Astrocyte (in vitro differentiated cells and primary cell): ENCODE measurements at regions not wholly inside any gene's neighbourhood (a gene's known extent, or its start where the extent isn't known, plus 50 kb on each side); places are given as distances from the start of the nearest gene placed in this dataset.

Source experiments
- DNase-seq: peaks from one replicate; pipeline ENCODE4 v3.0.0-alpha.2; 2010; ENCODE audit warnings: low read depth
- FAIRE-seq: peaks from 2 replicates; lab custom pipeline; 2011; peaks lifted over from hg19 to GRCh38; lab: Jason Lieb, UNC
- H2AFZ ChIP-seq: 2 replicates; pipeline ENCODE4 v1.6.0; 2012; ENCODE audit warnings: low read depth, low read length, inconsistent platforms
- H3K27ac ChIP-seq: 2 replicates; pipeline ENCODE4 v1.5.1; 2011; ENCODE audit warnings: low read depth, low read length, inconsistent platforms
- H3K27me3 ChIP-seq: 2 replicates; pipeline ENCODE4 v1.6.0; 2011; ENCODE audit warnings: low read length, inconsistent platforms; ENCODE audit not compliant: insufficient read depth
- H3K36me3 ChIP-seq: 2 replicates; pipeline ENCODE4 v1.5.1; 2011; ENCODE audit warnings: low read length, inconsistent platforms; ENCODE audit not compliant: insufficient read depth
- H3K4me1 ChIP-seq: 2 replicates; pipeline ENCODE4 v1.5.1; 2011; ENCODE audit warnings: low read length, inconsistent platforms; ENCODE audit not compliant: insufficient read depth
- H3K4me2 ChIP-seq: 2 replicates; pipeline ENCODE4 v1.6.0; 2012; ENCODE audit warnings: low read length, inconsistent platforms
- H3K4me3 ChIP-seq: 2 replicates; pipeline ENCODE4 v1.5.1; 2011; ENCODE audit warnings: low read depth, mild to moderate bottlenecking, low read length, inconsistent platforms; ENCODE audit not compliant: insufficient read depth
- H3K79me2 ChIP-seq: 2 replicates; pipeline ENCODE4 v1.6.0; 2012; ENCODE audit warnings: mild to moderate bottlenecking, low read length, inconsistent platforms; ENCODE audit not compliant: insufficient read depth
- H3K9ac ChIP-seq: 2 replicates; pipeline ENCODE4 v1.6.0; 2012; ENCODE audit warnings: mild to moderate bottlenecking, low read length, inconsistent platforms
- H3K9me3 ChIP-seq: 2 replicates; pipeline ENCODE4 v1.5.1; 2012; ENCODE audit warnings: low read depth, mild to moderate bottlenecking, low read length, inconsistent platforms; ENCODE audit not compliant: insufficient read depth
- H4K20me1 ChIP-seq: 2 replicates; pipeline ENCODE4 v1.6.0; 2012; ENCODE audit warnings: low read length, inconsistent platforms; ENCODE audit not compliant: insufficient read depth
- H3K27ac Mint-ChIP-seq: one replicate; pipeline ENCODE4 v1.8.0; 2021; ENCODE audit warnings: mild to moderate bottlenecking, mixed read lengths; ENCODE audit not compliant: unreplicated experiment
- H3K27me3 Mint-ChIP-seq: one replicate; pipeline ENCODE4 v1.8.0; 2021; ENCODE audit warnings: low read depth, mixed read lengths; ENCODE audit not compliant: unreplicated experiment
- H3K36me3 Mint-ChIP-seq: one replicate; pipeline ENCODE4 v1.8.0; 2021; ENCODE audit warnings: low read depth, mixed read lengths; ENCODE audit not compliant: unreplicated experiment
- H3K4me1 Mint-ChIP-seq: one replicate; pipeline ENCODE4 v1.8.0; 2021; ENCODE audit warnings: low read depth, mixed read lengths; ENCODE audit not compliant: unreplicated experiment
- H3K4me3 Mint-ChIP-seq: one replicate; pipeline ENCODE4 v1.8.0; 2021; ENCODE audit warnings: mild to moderate bottlenecking, moderate library complexity, mixed read lengths; ENCODE audit not compliant: unreplicated experiment
- H3K9me3 Mint-ChIP-seq: one replicate; pipeline ENCODE4 v1.8.0; 2021; ENCODE audit warnings: mild to moderate bottlenecking, mixed read lengths; ENCODE audit not compliant: unreplicated experiment
- CTCF ChIP-seq: IDR thresholded peaks from 2 replicates; pipeline ENCODE4 v1.5.1; 2011; ENCODE audit warnings: low read depth, mild to moderate bottlenecking, inconsistent platforms, low read length, moderate library complexity; ENCODE audit not compliant: insufficient read depth
- EZH2 ChIP-seq: IDR thresholded peaks from 2 replicates; pipeline ENCODE4 v1.6.1; 2012; ENCODE audit warnings: mild to moderate bottlenecking, low read length, inconsistent platforms; ENCODE audit not compliant: insufficient read depth

GRCh38 chr3:87076946-87077345, 86.0 kb upstream of the VGLL3 start:
- H3K4me1 ChIP-seq, result peaks cover 5% of the 10 kb centered on the region
- no peak overlapping the region for H3K4me3 Mint-ChIP-seq
- H3K36me3 Mint-ChIP-seq, result no peaks in the 10 kb centered on the region
- H3K4me3 ChIP-seq, result no peak overlapping the region
- no peak overlapping the region for H2AFZ ChIP-seq
- FAIRE-seq (peak; percentile 66), DNase-seq (peak; percentile 80)
- TF ChIP-seq EZH2 (no peak), CTCF (no peak)
- no peaks in the 10 kb centered on the region for H3K27me3 Mint-ChIP-seq
- H3K36me3 ChIP-seq, result no peaks in the 10 kb centered on the region
- no peak overlapping the region for H3K9ac ChIP-seq
- peaks cover 9% of the 10 kb centered on the region for H3K4me1 Mint-ChIP-seq
- H3K27ac Mint-ChIP-seq, result peak overlapping the region; percentile 79
- no peaks in the 10 kb centered on the region for H3K9me3 Mint-ChIP-seq
- H3K27me3 ChIP-seq, result no peaks in the 10 kb centered on the region
- H3K79me2 ChIP-seq, result no peaks in the 10 kb centered on the region
- no peaks in the 10 kb centered on the region for H4K20me1 ChIP-seq
- H3K27ac ChIP-seq, result peak overlapping the region; percentile 15
- peak overlapping the region; percentile 20 for H3K4me2 ChIP-seq
- no peaks in the 10 kb centered on the region for H3K9me3 ChIP-seq

DNA sequence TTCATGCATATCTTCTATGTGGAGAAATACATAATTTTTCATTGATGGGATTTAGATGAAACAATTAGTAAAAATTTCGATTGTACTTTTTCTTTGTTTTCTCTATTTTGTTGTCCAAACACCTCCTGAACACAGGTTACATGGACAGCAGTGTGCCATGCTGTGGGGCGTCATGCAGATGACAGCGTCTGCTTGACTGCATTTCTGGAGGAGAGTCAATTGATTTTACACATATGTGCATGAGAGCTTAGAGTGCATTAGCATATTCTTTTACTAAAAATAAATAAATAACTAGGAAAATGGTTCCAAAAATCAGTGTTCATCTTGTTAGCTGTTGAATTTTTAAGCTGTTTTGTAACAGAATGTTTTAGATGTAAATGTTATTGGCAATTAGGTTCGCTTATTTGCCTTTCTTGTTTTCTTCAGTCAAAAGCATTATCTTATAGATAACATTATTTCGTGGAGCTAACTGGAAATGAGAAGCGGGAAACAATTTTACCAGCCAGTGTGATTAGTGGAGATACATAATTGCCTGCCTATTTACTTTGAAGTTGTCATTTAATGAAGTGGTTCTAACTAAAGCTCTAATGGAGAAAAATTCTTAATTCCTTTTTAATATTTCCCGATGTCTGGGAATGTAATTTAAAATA, 82.7 kb upstream of the VGLL3 start:
- no peak overlapping the region for H3K4me3 Mint-ChIP-seq
- peaks cover 9% of the 10 kb centered on the region for H3K4me1 Mint-ChIP-seq
- no peak overlapping the region for H3K4me2 ChIP-seq
- no peaks in the 10 kb centered on the region for H3K27me3 ChIP-seq
- no peak overlapping the region for H3K27ac ChIP-seq
- no peaks in the 10 kb centered on the region for H3K27me3 Mint-ChIP-seq
- FAIRE-seq, result no peak
- H3K9me3 ChIP-seq, result no peaks in the 10 kb centered on the region
- no peaks in the 10 kb centered on the region for H4K20me1 ChIP-seq
- no peak overlapping the region for H3K9ac ChIP-seq
- H3K79me2 ChIP-seq, result no peaks in the 10 kb centered on the region
- DNase-seq, result no peak
- no peak overlapping the region for H3K4me3 ChIP-seq
- H2AFZ ChIP-seq, result no peak overlapping the region
- no peaks in the 10 kb centered on the region for H3K9me3 Mint-ChIP-seq
- H3K36me3 ChIP-seq, result no peaks in the 10 kb centered on the region
- TF ChIP-seq CTCF (no peak), EZH2 (no peak)
- H3K4me1 ChIP-seq, result peaks cover 5% of the 10 kb centered on the region
- H3K27ac Mint-ChIP-seq, result no peak overlapping the region
- H3K36me3 Mint-ChIP-seq, result no peaks in the 10 kb centered on the region

DNA sequence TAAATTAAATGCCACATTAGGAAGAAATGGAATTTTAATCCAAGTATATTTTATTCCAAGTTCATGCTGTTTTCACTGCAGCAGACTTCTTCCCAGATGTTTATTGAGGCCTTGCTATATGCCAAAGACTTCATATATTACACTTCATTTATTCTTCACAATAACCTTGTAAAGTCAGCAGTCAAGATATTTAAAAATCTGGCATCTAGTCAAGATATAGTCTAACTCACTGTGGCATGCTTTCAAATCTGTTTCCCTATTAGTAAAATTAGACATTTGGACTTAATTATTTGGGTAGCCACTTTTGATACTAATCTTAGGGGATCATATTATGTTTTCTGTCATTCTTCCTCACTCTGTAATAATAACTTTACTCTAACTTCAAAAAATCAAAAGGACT, 81.5 kb upstream of the VGLL3 start:
- Mint-ChIP-seq H3K27me3 (no peaks in the 10 kb centered on the region), H3K4me1 (peaks cover 6% of the 10 kb centered on the region)
- no peaks in the 10 kb centered on the region for H3K27me3 ChIP-seq

More for the DNA sequence above, 81.5 kb upstream of the VGLL3 start:
- H3K36me3 ChIP-seq, result no peaks in the 10 kb centered on the region
- H2AFZ ChIP-seq, result no peak overlapping the region
- H3K36me3 Mint-ChIP-seq, result no peaks in the 10 kb centered on the region
- DNase-seq, result no peak
- no peak overlapping the region for H3K27ac ChIP-seq
- no peaks in the 10 kb centered on the region for H3K9me3 ChIP-seq
- H3K9me3 Mint-ChIP-seq, result no peaks in the 10 kb centered on the region
- no peaks in the 10 kb centered on the region for H3K79me2 ChIP-seq
- H3K27ac Mint-ChIP-seq, result no peak overlapping the region
- H3K4me1 ChIP-seq, result peaks cover 4% of the 10 kb centered on the region
- FAIRE-seq, result no peak
- no peak overlapping the region for H3K4me3 ChIP-seq
- no peak overlapping the region for H3K9ac ChIP-seq
- TF ChIP-seq EZH2 (no peak), CTCF (no peak)
- no peak overlapping the region for H3K4me2 ChIP-seq
- no peak overlapping the region for H3K4me3 Mint-ChIP-seq
- no peaks in the 10 kb centered on the region for H4K20me1 ChIP-seq
